ENCODE measurements at regions not wholly inside any gene's neighbourhood (a gene's known extent, or its start where the extent isn't known, plus 50 kb on each side); places are given as distances from the start of the nearest gene placed in this dataset.

GRCh38 chr2:2875296-2875695 lies 502.3 kb downstream of the EIPR1 start:
- CTCF ChIA-PET (ENCODE audit: low intra/inter-chr PET ratio): no interaction called here
- DNase-seq (ENCODE audit: extremely low read depth in 1 of 4, low spot score in 3 of 4) (no peak), ATAC-seq (no peak), FAIRE-seq (no peak)
- TF ChIP-seq ZC3H11A (IDR thresholded peaks at IDR 0.05; ENCODE audit: low read depth, low read length): no peak
- Histone ChIP-seq H3K36me3 (ENCODE audit: control insufficient read depth, insufficient read depth, low read length) (no peaks in the 10 kb centered on the region), H3K27ac (ENCODE audit: extremely low read depth, low read depth, low read length) (no peak overlapping the region), H4K20me1 (replicated peaks; ENCODE audit: control insufficient read depth, insufficient read depth, low read length) (no peaks in the 10 kb centered on the region), H3K4me3 (no peak overlapping the region), H3K4me2 (ENCODE audit: insufficient read depth, low read length) (no peak overlapping the region), H3K4me1 (replicated peaks in 1 of 2; ENCODE audit: control insufficient read depth in 2 of 2, insufficient read depth in 2 of 2, low read length in 2 of 2) (no peaks in the 10 kb centered on the region), H3K9me3 (replicated peaks; ENCODE audit: control insufficient read depth, insufficient read depth, low read depth, low read length) (no peaks in the 10 kb centered on the region), H3K79me2 (ENCODE audit: control insufficient read depth, insufficient read depth, low read length) (no peaks in the 10 kb centered on the region), H3K9me1 (ENCODE audit: control insufficient read depth, insufficient read depth, low read length) (no peaks in the 10 kb centered on the region), H2AFZ (ENCODE audit: low read depth, low read length) (no peak overlapping the region), H3K9ac (ENCODE audit: insufficient read depth in 1 of 2, low read depth in 2 of 2, low read length in 2 of 2) (no peak overlapping the region), H3K27me3 (ENCODE audit: control insufficient read depth in 2 of 2, insufficient read depth in 2 of 2, low read length in 2 of 2) (peaks cover 11 to 48% of the 10 kb centered on the region in 2 experiments)
- WGBS (ENCODE audit: insufficient coverage, low coverage, missing lambda C conversion rate): 0% methylated on average over 10 of the region's 11 CpGs
- POLR2A ChIA-PET: interaction anchor here (0.6 kb wide), 1 partner anchor 779 kb away, joined by 3 read pairs; no protein-coding TSS in a partner anchor
- intact Hi-C loops (cut with micrococcal nuclease) (no loop called here), in situ Hi-C loops (cut with MboI) (no loop called here)
- BruUV-seq (replicated peaks): no TSS peak

DNA sequence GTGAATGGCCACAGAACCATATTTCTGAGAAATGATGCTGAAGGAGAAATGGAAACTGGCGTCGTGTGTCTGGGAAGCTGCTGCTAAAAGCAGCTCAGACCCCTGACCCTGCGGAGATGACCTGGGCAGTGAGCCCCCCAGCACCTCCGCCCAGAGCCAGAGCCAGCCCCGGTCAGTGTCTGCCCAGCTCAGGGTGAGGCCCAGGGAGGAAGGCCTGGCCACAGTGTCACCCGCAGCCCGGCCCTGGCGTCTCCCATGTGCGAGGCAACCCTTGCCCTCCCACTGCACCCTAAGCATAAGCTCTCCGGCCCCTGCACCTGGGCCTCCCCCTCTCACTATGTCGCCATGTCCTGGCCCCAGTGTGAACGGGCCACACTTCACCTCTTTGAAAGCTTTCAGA lies 502.8 kb downstream of the EIPR1 start:
- CTCF ChIA-PET (ENCODE audit: low intra/inter-chr PET ratio): no interaction called here
- Histone ChIP-seq H2AFZ (ENCODE audit: low read depth, low read length) (no peak overlapping the region), H3K4me3 (no peak overlapping the region), H3K9ac (ENCODE audit: insufficient read depth in 1 of 2, low read depth in 2 of 2, low read length in 2 of 2) (no peak overlapping the region), H3K36me3 (ENCODE audit: control insufficient read depth, insufficient read depth, low read length) (no peaks in the 10 kb centered on the region), H3K4me1 (replicated peaks in 1 of 2; ENCODE audit: control insufficient read depth in 2 of 2, insufficient read depth in 2 of 2, low read length in 2 of 2) (no peaks in the 10 kb centered on the region), H3K79me2 (ENCODE audit: control insufficient read depth, insufficient read depth, low read length) (no peaks in the 10 kb centered on the region), H3K9me1 (ENCODE audit: control insufficient read depth, insufficient read depth, low read length) (no peaks in the 10 kb centered on the region), H4K20me1 (replicated peaks; ENCODE audit: control insufficient read depth, insufficient read depth, low read length) (no peaks in the 10 kb centered on the region), H3K4me2 (ENCODE audit: insufficient read depth, low read length) (no peak overlapping the region), H3K27me3 (ENCODE audit: control insufficient read depth in 2 of 2, insufficient read depth in 2 of 2, low read length in 2 of 2) (peaks cover 13 to 53% of the 10 kb centered on the region in 2 experiments), H3K27ac (ENCODE audit: extremely low read depth, low read depth, low read length) (no peak overlapping the region), H3K9me3 (replicated peaks; ENCODE audit: control insufficient read depth, insufficient read depth, low read depth, low read length) (no peaks in the 10 kb centered on the region)
- ATAC-seq (no peak), DNase-seq (ENCODE audit: extremely low read depth in 1 of 4, low spot score in 3 of 4) (no peak), FAIRE-seq (no peak)
- 3% methylated on average over 12 of the region's 12 CpGs for WGBS (ENCODE audit: insufficient coverage, low coverage, missing lambda C conversion rate)
- POLR2A ChIA-PET: interaction anchor here (0.6 to 0.7 kb wide), 2 partner anchors 271 to 780 kb away, joined by 3 read pairs; no protein-coding TSS in a partner anchor
- in situ Hi-C loops (cut with MboI) (no loop called here), intact Hi-C loops (cut with micrococcal nuclease) (no loop called here)
- no peak for TF ChIP-seq ZNF311 (CRISPR knock-in tag; IDR thresholded peaks at IDR 0.05)
- TF ChIP-seq ZBTB7A (IDR thresholded peaks at IDR 0.05; ENCODE audit: borderline replicate concordance, control insufficient read depth, low read depth, low read length): no peak
- no peak for TF ChIP-seq HCFC1 (IDR thresholded peaks at IDR 0.05; ENCODE audit: low read depth, low read length)
- TF ChIP-seq SP1 (CRISPR knock-in tag; IDR thresholded peaks at IDR 0.05): no peak
- no peak for TF ChIP-seq TSC22D4 (tag; IDR thresholded peaks at IDR 0.05)
- no peak for TF ChIP-seq SAFB (IDR thresholded peaks at IDR 0.05; ENCODE audit: borderline replicate concordance, low read depth, low read length)
- no peak for TF ChIP-seq DPF2 (IDR thresholded peaks at IDR 0.05)
- no peak for TF ChIP-seq ZNF583 (CRISPR knock-in tag; IDR thresholded peaks at IDR 0.05)
- TF ChIP-seq, protein P1, sequence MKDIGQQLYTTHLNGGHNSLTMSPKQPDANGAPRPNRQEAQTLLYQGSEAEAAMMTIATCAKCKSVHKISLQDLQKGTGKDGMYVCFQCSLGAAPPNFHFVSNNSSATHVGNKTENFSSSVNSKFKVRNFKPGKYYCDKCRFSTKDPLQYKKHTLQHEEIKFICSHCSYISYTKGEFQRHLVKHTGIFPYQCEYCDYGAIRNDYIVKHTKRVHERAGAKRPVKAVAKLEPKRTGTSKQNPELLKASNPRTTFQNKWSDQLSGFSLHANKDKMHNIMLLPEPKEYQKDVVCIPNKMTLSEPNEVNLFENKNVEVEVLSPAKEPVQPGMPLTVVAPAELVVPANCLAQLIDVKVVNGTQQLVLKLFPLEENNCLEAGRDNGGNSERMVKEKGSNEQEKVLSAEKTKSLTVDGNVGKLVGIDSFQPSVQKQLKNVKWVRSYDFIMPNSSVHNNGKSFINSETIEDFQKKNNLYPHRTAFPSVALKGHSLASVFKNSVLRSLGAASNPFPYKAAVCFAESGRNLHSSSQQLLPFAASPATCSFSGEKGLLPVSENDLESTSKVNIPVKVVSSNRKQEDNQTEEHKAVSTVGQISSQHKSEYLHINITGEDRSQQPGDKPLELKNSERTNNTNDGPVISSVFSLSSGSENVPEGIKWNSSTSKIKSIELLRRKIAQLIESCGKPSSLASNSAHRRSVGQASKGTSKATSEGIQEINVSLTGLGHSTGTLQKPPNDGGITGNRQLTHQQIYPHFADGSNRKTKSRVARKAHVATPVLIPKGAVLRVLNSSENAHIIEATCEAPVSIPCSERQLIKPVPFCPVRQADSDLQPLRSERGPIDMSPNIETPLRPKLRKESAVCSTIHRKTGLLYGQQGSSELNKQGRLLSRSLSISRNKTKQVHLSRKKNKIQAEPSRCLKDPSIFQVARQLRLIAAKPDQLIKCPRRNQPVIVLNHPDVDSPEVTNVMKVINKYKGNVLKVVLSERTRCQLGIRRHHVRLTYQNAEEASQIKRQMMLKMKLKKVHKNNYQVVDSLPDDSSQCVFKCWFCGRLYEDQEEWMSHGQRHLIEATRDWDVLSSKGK (CRISPR knock-in tag; IDR thresholded peaks at IDR 0.05): no peak
- no TSS peak for BruUV-seq (replicated peaks)

Measured in K562 (cell line).